ENCODE measurements at regions not wholly inside any gene's neighbourhood (a gene's known extent, or its start where the extent isn't known, plus 50 kb on each side); places are given as distances from the start of the nearest gene placed in this dataset.

GRCh38 chr18:22108674-22109073 lies 60.7 kb upstream of the GATA6 start:
- CTCF ChIA-PET: no interaction called here
- POLR2A ChIA-PET (ENCODE audit: unreplicated experiment): no interaction called here
- no peak overlapping the region for H3K18ac ChIP-seq (ENCODE audit: low read depth, low read length)

More at GRCh38 chr18:22108674-22109073, 60.7 kb upstream of the GATA6 start:
- in situ Hi-C loops (cut with MboI; ENCODE audit: low sequenced_read_pairs): no loop called here
- Histone ChIP-seq H2BK20ac (ENCODE audit: low read depth, low read length) (no peak overlapping the region), H3K27ac (ENCODE audit: insufficient read depth, low read length) (no peak overlapping the region), H4K20me1 (ENCODE audit: insufficient read depth, low read length) (no peaks in the 10 kb centered on the region), H3K9me3 (ENCODE audit: control insufficient read depth, insufficient read depth, low read length) (no peaks in the 10 kb centered on the region), H3K4me2 (ENCODE audit: low read depth, low read length) (no peak overlapping the region), H4K8ac (ENCODE audit: low read depth in 2 of 2, low read length in 2 of 2) (no peak overlapping the region), H3K79me1 (ENCODE audit: low read depth in 1 of 2, low read length in 2 of 2) (no peaks in the 10 kb centered on the region), H2BK120ac (ENCODE audit: low read depth, low read length) (no peak overlapping the region), H3K27me3 (ENCODE audit: control insufficient read depth, insufficient read depth, low read length) (peaks cover 11% of the 10 kb centered on the region), H3K9me1 (ENCODE audit: insufficient read depth, low read length) (no peaks in the 10 kb centered on the region), H3K4ac (ENCODE audit: low read depth, low read length) (no peak overlapping the region), H3K4me3 (ENCODE audit: insufficient read depth, low read depth, low read length) (no peak overlapping the region), H2AFZ (replicated peaks; ENCODE audit: low read length, poor library complexity) (no peak overlapping the region), H3K4me1 (ENCODE audit: control insufficient read depth, insufficient read depth, low read length) (no peaks in the 10 kb centered on the region), H4K5ac (ENCODE audit: low read depth, low read length) (no peak overlapping the region), H3K9ac (ENCODE audit: low read depth, low read length) (no peak overlapping the region), H2BK5ac (ENCODE audit: low read depth, low read length, poor library complexity, severe bottlenecking) (no peak overlapping the region), H3K14ac (replicated peaks; ENCODE audit: low read depth, low read length) (no peak overlapping the region), H4K91ac (ENCODE audit: insufficient read depth, low read depth, low read length) (no peak overlapping the region), H3K36me3 (ENCODE audit: control insufficient read depth, insufficient read depth, low read length) (no peaks in the 10 kb centered on the region), H2AK9ac (replicated peaks; ENCODE audit: low read depth, low read length, poor library complexity) (no peak overlapping the region), H2AK5ac (ENCODE audit: low read depth, low read length) (no peak overlapping the region), H3K56ac (ENCODE audit: extremely low read depth, insufficient read depth, low read length) (no peak overlapping the region), H2BK15ac (ENCODE audit: low read depth, low read length) (no peak overlapping the region), H3K23ac (ENCODE audit: low read depth, low read length) (no peak overlapping the region)
- dilution Hi-C loops (cut with HindIII; ENCODE audit: low sequenced_read_pairs, unreplicated experiment): no loop called here
- TF ChIP-seq RFX5 (IDR thresholded peaks at IDR 0.05; ENCODE audit: low read depth, low read length) (no peak), NFE2L2 (IDR thresholded peaks at IDR 0.05; ENCODE audit: low read depth, low read length) (no peak), MAFK (IDR thresholded peaks at IDR 0.05; ENCODE audit: low read depth, low read length) (no peak), MAZ (IDR thresholded peaks at IDR 0.05; ENCODE audit: borderline replicate concordance, low read depth, low read length) (no peak), ELK1 (IDR thresholded peaks at IDR 0.05; ENCODE audit: borderline replicate concordance, low read depth, low read length) (no peak), RCOR1 (IDR thresholded peaks at IDR 0.05; ENCODE audit: insufficient replicate concordance, low read length) (no peak), CTCF (conservative IDR thresholded peaks at IDR 0.05; ENCODE audit: low read depth, low read length) (no peak), RAD21 (IDR thresholded peaks at IDR 0.05; ENCODE audit: low read length) (no peak)
- DNase-seq (no peak), ATAC-seq (ENCODE audit: low read depth) (no peak; the same call in 1 of the 2 replicates)
- intact Hi-C loops (cut with micrococcal nuclease): no loop called here
- BruUV-seq (replicated peaks): no TSS peak
- WGBS, 2 experiments (ENCODE audit: extremely low coverage in 2 of 2, insufficient read length in 1 of 2): no CpG with 5 or more reads among the region's 2 CpGs

Measured in IMR-90 (cell line).